Stomach (tissue), 8 donors: ENCODE measurements at regions not wholly inside any gene's neighbourhood (a gene's known extent, or its start where the extent isn't known, plus 50 kb on each side); places are given as distances from the start of the nearest gene placed in this dataset.

Source experiments
- DNase-seq, 2 donors: peaks; one replicate each; pipeline versions ENCODE4 v3.0.0 to v3.0.0-alpha.2; 2013 to 2019
- H3K27ac ChIP-seq, 5 donors: fragments of 200-600 bp in 4 of 5; sonication (generic) in 4 of 5; one replicate each; pipeline ENCODE4 v1.5.1; 2013 to 2019; ENCODE audit warnings: mild to moderate bottlenecking in 1 of 5, moderate library complexity in 1 of 5
- H3K27me3 ChIP-seq, 3 donors: fragments of 200-600 bp; sonication (generic); one replicate each; pipeline ENCODE4 v1.5.1; 2017 to 2019; ENCODE audit warnings: mixed run types in 1 of 3
- H3K36me3 ChIP-seq, 4 donors: fragments of 200-600 bp; sonication (generic); 1 replicate in 3 of 4; 2 replicates in 1 of 4; pipeline ENCODE4 v1.5.1; 2016 to 2019
- H3K4me1 ChIP-seq, 4 donors: fragments of 200-600 bp; sonication (generic); one replicate each; pipeline ENCODE4 v1.5.1; 2016 to 2019
- H3K4me3 ChIP-seq, 4 donors: fragments of 200-600 bp; sonication (generic) in 3 of 4; one replicate each; pipeline ENCODE4 v1.5.1; 2016 to 2019; ENCODE audit warnings: mild to moderate bottlenecking in 1 of 4
- H3K9me3 ChIP-seq, 4 donors: fragments of 200-600 bp; sonication (generic); one replicate each; pipeline ENCODE4 v1.5.1; 2016 to 2019
- EP300 ChIP-seq: sonication (generic); formaldehyde crosslinking; IDR thresholded peaks from one replicate; pipeline ENCODE4 v1.6.1; 2017; ENCODE audit warnings: antibody characterized with exemption
- POLR2A ChIP-seq, 4 donors: fragments of 450-650 bp; IDR thresholded peaks; one replicate each; pipeline ENCODE4 v1.6.1; 2016; ENCODE audit warnings: antibody characterized with exemption in 4 of 4, control low read depth in 2 of 4, mild to moderate bottlenecking in 1 of 4, moderate library complexity in 1 of 4
- POLR2AphosphoS5 ChIP-seq, 3 donors: sonication (generic); formaldehyde crosslinking; IDR thresholded peaks; one replicate each; pipeline ENCODE4 v1.6.1; 2016; ENCODE audit warnings: antibody characterized with exemption in 3 of 3
- WGBS, 5 donors: extraction: QIAGEN DNeasy Blood & Tissue Kit in 3 of 5; methylation state at CpG; one replicate each; pipeline versions ENCODE4 v1.1.5 to v1.1.7; 2013 to 2018; 5-methylcytosine and 5-hydroxymethylcytosine counted together
- intact Hi-C: fragments of 100-400 bp; cut with DNase I; formaldehyde crosslinking; loops from one replicate; pipeline ENCODE4 v1.15.1; 2023; ENCODE audit warnings: low total_unique reads
- TF ChIP-seq, protein P1 (sequence below), 7 experiments: fragments of 450-650 bp in 4 of 7; fragments of 200-600 bp in 3 of 7; sonication (generic) in 3 of 7; IDR thresholded peaks; one replicate each; pipeline ENCODE4 v1.5.1; 2016 to 2019; ENCODE audit warnings: antibody characterized with exemption in 7 of 7, control low read depth in 2 of 7, mild to moderate bottlenecking in 1 of 7
- donor health status: healthy with polysubstance abuse.
- donor health status: Bipolar disorder and iron deficiency.
- donor health status: healthy.

DNA sequence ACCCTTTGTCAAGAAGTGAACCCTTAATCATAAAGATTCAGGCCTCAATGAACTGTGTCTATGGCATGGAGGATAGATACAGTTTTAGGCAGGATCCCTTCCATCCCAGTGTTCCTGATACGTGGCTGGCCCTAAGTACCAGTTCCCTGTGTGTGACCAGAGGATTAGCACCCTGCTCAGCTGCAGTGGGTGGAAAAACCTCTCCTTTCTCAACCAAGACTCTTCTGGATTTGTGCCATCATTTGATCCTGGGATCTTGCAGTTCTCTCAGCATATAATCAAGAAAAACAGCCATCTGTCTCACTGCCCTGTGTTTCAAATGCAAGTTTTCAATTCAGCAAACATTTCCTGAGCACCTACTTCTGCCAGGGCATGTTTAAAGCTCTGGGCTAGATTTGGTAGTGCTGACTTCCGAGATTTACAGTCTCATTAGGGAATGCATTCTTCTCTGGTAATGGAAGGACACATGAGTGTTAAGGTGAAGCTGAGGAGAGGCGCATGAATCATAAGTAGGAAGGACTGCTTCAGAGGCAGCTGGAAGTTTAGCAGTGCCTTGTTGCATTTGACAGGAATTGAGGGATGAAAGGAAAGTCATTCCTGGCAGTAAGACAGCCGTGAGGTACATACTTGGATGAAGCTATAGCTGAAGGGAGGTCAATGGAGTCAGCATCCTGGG is 388.3 kb downstream of the MFSD1 start:
- DNase-seq = no peak
- intact Hi-C loops = no loop called here
- peaks cover 0 to 13% (median 7%) of the 10 kb centered on the region in 4 donors for H3K4me1 ChIP-seq
- WGBS, 5 donors = 63 to 82% (median 73%) methylated on average over 4 of the region's 4 CpGs
- H3K9me3 ChIP-seq = no peaks in the 10 kb centered on the region
- no peaks in the 10 kb centered on the region for H3K27me3 ChIP-seq
- H3K36me3 ChIP-seq = no peaks in the 10 kb centered on the region
- H3K4me3 ChIP-seq = no peak overlapping the region
- H3K27ac ChIP-seq = no peak overlapping the region
- TF ChIP-seq, protein P1, sequence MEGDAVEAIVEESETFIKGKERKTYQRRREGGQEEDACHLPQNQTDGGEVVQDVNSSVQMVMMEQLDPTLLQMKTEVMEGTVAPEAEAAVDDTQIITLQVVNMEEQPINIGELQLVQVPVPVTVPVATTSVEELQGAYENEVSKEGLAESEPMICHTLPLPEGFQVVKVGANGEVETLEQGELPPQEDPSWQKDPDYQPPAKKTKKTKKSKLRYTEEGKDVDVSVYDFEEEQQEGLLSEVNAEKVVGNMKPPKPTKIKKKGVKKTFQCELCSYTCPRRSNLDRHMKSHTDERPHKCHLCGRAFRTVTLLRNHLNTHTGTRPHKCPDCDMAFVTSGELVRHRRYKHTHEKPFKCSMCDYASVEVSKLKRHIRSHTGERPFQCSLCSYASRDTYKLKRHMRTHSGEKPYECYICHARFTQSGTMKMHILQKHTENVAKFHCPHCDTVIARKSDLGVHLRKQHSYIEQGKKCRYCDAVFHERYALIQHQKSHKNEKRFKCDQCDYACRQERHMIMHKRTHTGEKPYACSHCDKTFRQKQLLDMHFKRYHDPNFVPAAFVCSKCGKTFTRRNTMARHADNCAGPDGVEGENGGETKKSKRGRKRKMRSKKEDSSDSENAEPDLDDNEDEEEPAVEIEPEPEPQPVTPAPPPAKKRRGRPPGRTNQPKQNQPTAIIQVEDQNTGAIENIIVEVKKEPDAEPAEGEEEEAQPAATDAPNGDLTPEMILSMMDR (IDR thresholded peaks at IDR 0.05) = no peak
- TF ChIP-seq EP300 (no peak), POLR2AphosphoS5 (IDR thresholded peaks at IDR 0.05) (no peak), POLR2A (IDR thresholded peaks at IDR 0.05) (no peak)

DNA sequence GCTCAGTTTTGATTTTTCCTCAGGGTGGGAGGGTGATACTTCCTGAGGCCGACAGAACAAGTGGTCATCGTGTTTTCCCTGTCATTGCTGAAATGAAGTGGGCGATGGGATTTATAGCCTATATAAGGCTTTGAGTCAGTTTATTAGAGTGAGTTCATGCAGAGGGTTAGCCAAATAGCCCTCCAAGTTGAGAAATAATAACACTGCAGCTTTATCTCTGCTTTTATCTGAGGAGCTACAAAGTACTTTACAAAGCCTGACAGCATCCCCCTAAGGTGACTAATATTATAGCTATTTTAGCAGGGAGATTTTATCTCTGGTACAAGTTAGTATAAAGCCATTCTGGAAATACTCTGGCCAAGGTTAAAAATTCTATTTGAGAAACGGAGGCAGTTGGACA is 389.6 kb downstream of the MFSD1 start:
- peaks cover 0 to 13% (median 7%) of the 10 kb centered on the region in 4 donors for H3K4me1 ChIP-seq
- 56 to 71% (median 69%) methylated on average over 4 of the region's 4 CpGs for WGBS, 5 donors
- no peaks in the 10 kb centered on the region for H3K36me3 ChIP-seq
- DNase-seq = no peak
- TF ChIP-seq POLR2A (IDR thresholded peaks at IDR 0.05) (no peak), POLR2AphosphoS5 (IDR thresholded peaks at IDR 0.05) (no peak), EP300 (no peak)
- TF ChIP-seq, protein P1 (IDR thresholded peaks at IDR 0.05) = no peak
- no peak overlapping the region for H3K4me3 ChIP-seq
- no peak overlapping the region for H3K27ac ChIP-seq
- H3K27me3 ChIP-seq = no peaks in the 10 kb centered on the region
- no peaks in the 10 kb centered on the region for H3K9me3 ChIP-seq
- intact Hi-C loops = no loop called here

- H3K9me3 ChIP-seq = peaks cover 0 to 11% (median 5%) of the 10 kb centered on the region in 4 donors
- DNase-seq = no peak
- WGBS, 5 donors = 83 to 100% (median 97%) methylated on average over 1 of the region's 1 CpG
Observed at GRCh38 chr3:159196359-159196758, 394.5 kb downstream of the MFSD1 start.

DNA sequence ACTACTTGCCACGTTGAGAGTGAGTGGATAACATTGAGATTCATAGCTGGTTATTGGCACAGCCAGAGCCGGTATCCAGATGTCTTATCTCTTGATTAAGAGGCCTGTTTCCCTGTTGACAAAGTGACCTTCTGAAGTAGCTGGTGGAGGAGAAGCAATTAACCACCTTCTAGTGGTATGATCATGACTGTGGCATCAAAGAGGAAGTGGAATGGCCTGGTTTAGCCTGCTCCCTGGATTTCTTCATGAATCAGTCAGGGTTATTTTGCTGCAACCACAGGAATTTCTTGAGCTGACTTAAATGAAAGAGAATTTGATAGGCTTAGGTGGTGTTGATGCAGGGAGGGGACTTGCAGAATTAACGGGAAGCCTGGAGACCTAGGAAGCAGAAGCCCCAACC is 398.3 kb downstream of the MFSD1 start:
- intact Hi-C loops = no loop called here
- WGBS, 5 donors = 31 to 53% (median 44%) methylated on average over 3 of the region's 3 CpGs
- Histone ChIP-seq H3K27me3 (no peaks in the 10 kb centered on the region), H3K4me3 (no peak overlapping the region), H3K9me3 (peaks cover 0 to 17% (median 9%) of the 10 kb centered on the region in 4 donors), H3K36me3 (no peaks in the 10 kb centered on the region), H3K4me1 (no peaks in the 10 kb centered on the region), H3K27ac (no peak overlapping the region)
- TF ChIP-seq POLR2AphosphoS5 (IDR thresholded peaks at IDR 0.05) = no peak
- no peak for TF ChIP-seq POLR2A (IDR thresholded peaks at IDR 0.05)
- TF ChIP-seq, protein P1 (IDR thresholded peaks at IDR 0.05) = no peak
- no peak for TF ChIP-seq EP300
- no peak for DNase-seq

More at GRCh38 chr3:159196359-159196758, 394.5 kb downstream of the MFSD1 start:
- no peaks in the 10 kb centered on the region for H3K4me1 ChIP-seq
- TF ChIP-seq, protein P1 (IDR thresholded peaks at IDR 0.05) = no peak
- TF ChIP-seq POLR2AphosphoS5 (IDR thresholded peaks at IDR 0.05) = no peak
- TF ChIP-seq EP300 = no peak
- no peak for TF ChIP-seq POLR2A (IDR thresholded peaks at IDR 0.05)
- no peaks in the 10 kb centered on the region for H3K27me3 ChIP-seq
- H3K4me3 ChIP-seq = no peak overlapping the region
- intact Hi-C loops = no loop called here
- no peak overlapping the region for H3K27ac ChIP-seq
- H3K36me3 ChIP-seq = no peaks in the 10 kb centered on the region
